ENCODE measurements at regions not wholly inside any gene's neighbourhood (a gene's known extent, or its start where the extent isn't known, plus 50 kb on each side); places are given as distances from the start of the nearest gene placed in this dataset.
"Not testable (repeated sequence)": the region's sequence is repeated elsewhere in the genome, so short reads cannot be mapped to it uniquely, and the experiment has no call there.

- H3K9me3 ChIP-seq (ENCODE audit: insufficient read depth, low read length, severe bottlenecking) = no peaks in the 10 kb centered on the region
- no peak overlapping the region for H2AFZ ChIP-seq (ENCODE audit: low read depth, low read length)
- H3K36me3 ChIP-seq (ENCODE audit: insufficient read depth, low read length) = no peaks in the 10 kb centered on the region
- no peak for ATAC-seq (ENCODE audit: insufficient read depth, low read depth)
- H3K27ac ChIP-seq (ENCODE audit: low read length) = no peak overlapping the region
- H4K20me1 ChIP-seq (ENCODE audit: insufficient read depth, low read length) = no peaks in the 10 kb centered on the region
- no peak for TF ChIP-seq EZH2 (IDR thresholded peaks at IDR 0.05; ENCODE audit: borderline replicate concordance, low read depth, low read length, severe bottlenecking)
- TF ChIP-seq CTCF (IDR thresholded peaks at IDR 0.05; ENCODE audit: borderline replicate concordance, extremely low read depth, low read length, poor library complexity, severe bottlenecking) = no peak
- no peak for DNase-seq
- H3K79me2 ChIP-seq (ENCODE audit: insufficient read depth, low read length) = no peaks in the 10 kb centered on the region
- no peak overlapping the region for H3K9ac ChIP-seq (ENCODE audit: low read depth, low read length)
- H3K4me2 ChIP-seq (ENCODE audit: insufficient read depth, low read length) = no peak overlapping the region
- no peaks in the 10 kb centered on the region for H3K4me1 ChIP-seq (ENCODE audit: insufficient read depth, low read length)
- H3K27me3 ChIP-seq (ENCODE audit: insufficient read depth, low read length, poor library complexity) = no peaks in the 10 kb centered on the region
- H3K4me3 ChIP-seq (ENCODE audit: low read depth in 1 of 2, low read length in 2 of 2) = no peak overlapping the region
These were observed 187.6 kb downstream of the ADCYAP1 start for GRCh38 chr18:1092228-1092627.

- Histone ChIP-seq H3K9me3 (ENCODE audit: insufficient read depth, low read length, severe bottlenecking) (no peaks in the 10 kb centered on the region), H3K9ac (ENCODE audit: low read depth, low read length) (no peak overlapping the region), H3K36me3 (ENCODE audit: insufficient read depth, low read length) (no peaks in the 10 kb centered on the region), H3K4me1 (ENCODE audit: insufficient read depth, low read length) (no peaks in the 10 kb centered on the region), H3K4me3 (ENCODE audit: low read depth in 1 of 2, low read length in 2 of 2) (no peak overlapping the region), H4K20me1 (ENCODE audit: insufficient read depth, low read length) (no peaks in the 10 kb centered on the region), H3K27ac (ENCODE audit: low read length) (no peak overlapping the region), H3K4me2 (ENCODE audit: insufficient read depth, low read length) (no peak overlapping the region), H2AFZ (ENCODE audit: low read depth, low read length) (no peak overlapping the region), H3K27me3 (ENCODE audit: insufficient read depth, low read length, poor library complexity) (no peaks in the 10 kb centered on the region), H3K79me2 (ENCODE audit: insufficient read depth, low read length) (no peaks in the 10 kb centered on the region)
- no peak for TF ChIP-seq CTCF (IDR thresholded peaks at IDR 0.05; ENCODE audit: borderline replicate concordance, extremely low read depth, low read length, poor library complexity, severe bottlenecking)
- no peak for TF ChIP-seq EZH2 (IDR thresholded peaks at IDR 0.05; ENCODE audit: borderline replicate concordance, low read depth, low read length, severe bottlenecking)
- DNase-seq (no peak), ATAC-seq (ENCODE audit: insufficient read depth, low read depth) (no peak)
These were observed 189.7 kb downstream of the ADCYAP1 start for GRCh38 chr18:1094409-1094808.

- not testable (repeated sequence) for H2AFZ ChIP-seq (ENCODE audit: low read depth, low read length); H4K20me1 ChIP-seq (ENCODE audit: insufficient read depth, low read length); H3K79me2 ChIP-seq (ENCODE audit: insufficient read depth, low read length); ATAC-seq (ENCODE audit: insufficient read depth, low read depth); DNase-seq; H3K9ac ChIP-seq (ENCODE audit: low read depth, low read length); H3K4me3 ChIP-seq (ENCODE audit: low read depth in 1 of 2, low read length in 2 of 2); H3K27ac ChIP-seq (ENCODE audit: low read length); H3K4me2 ChIP-seq (ENCODE audit: insufficient read depth, low read length); H3K27me3 ChIP-seq (ENCODE audit: insufficient read depth, low read length, poor library complexity); H3K9me3 ChIP-seq (ENCODE audit: insufficient read depth, low read length, severe bottlenecking); H3K4me1 ChIP-seq (ENCODE audit: insufficient read depth, low read length); H3K36me3 ChIP-seq (ENCODE audit: insufficient read depth, low read length)
These were observed 193.5 kb downstream of the ADCYAP1 start for GRCh38 chr18:1097991-1098735.

- H3K27ac ChIP-seq (ENCODE audit: low read length) = no peak overlapping the region
- H3K4me3 ChIP-seq (ENCODE audit: low read depth in 1 of 2, low read length in 2 of 2) = no peak overlapping the region
These were observed 198.2 kb downstream of the ADCYAP1 start for GRCh38 chr18:1102848-1103247.

More at GRCh38 chr18:1102848-1103247, 198.2 kb downstream of the ADCYAP1 start:
- Histone ChIP-seq H3K9ac (ENCODE audit: low read depth, low read length) (no peak overlapping the region), H3K36me3 (ENCODE audit: insufficient read depth, low read length) (no peaks in the 10 kb centered on the region), H3K79me2 (ENCODE audit: insufficient read depth, low read length) (no peaks in the 10 kb centered on the region), H3K4me1 (ENCODE audit: insufficient read depth, low read length) (no peaks in the 10 kb centered on the region), H3K27me3 (ENCODE audit: insufficient read depth, low read length, poor library complexity) (no peaks in the 10 kb centered on the region), H4K20me1 (ENCODE audit: insufficient read depth, low read length) (no peaks in the 10 kb centered on the region), H3K9me3 (ENCODE audit: insufficient read depth, low read length, severe bottlenecking) (no peaks in the 10 kb centered on the region), H3K4me2 (ENCODE audit: insufficient read depth, low read length) (no peak overlapping the region), H2AFZ (ENCODE audit: low read depth, low read length) (no peak overlapping the region)
- no peak for TF ChIP-seq EZH2 (IDR thresholded peaks at IDR 0.05; ENCODE audit: borderline replicate concordance, low read depth, low read length, severe bottlenecking)
- no peak for TF ChIP-seq CTCF (IDR thresholded peaks at IDR 0.05; ENCODE audit: borderline replicate concordance, extremely low read depth, low read length, poor library complexity, severe bottlenecking)
- DNase-seq (no peak), ATAC-seq (ENCODE audit: insufficient read depth, low read depth) (no peak)

Measured in DND-41 (cell line).